GM23338 (cell line): ENCODE measurements at regions not wholly inside any gene's neighbourhood (a gene's known extent, or its start where the extent isn't known, plus 50 kb on each side); places are given as distances from the start of the nearest gene placed in this dataset.

ENCODE experiments used
- ATAC-seq: fragments of 200-7000 bp; cut with Tn5 transposase; 3 replicates; pipeline ENCODE4 v1.9.1; 2020
- DNase-seq: peaks from one replicate; pipeline ENCODE4 v3.0.0-alpha.2; 2015; ENCODE audit warnings: low spot score
- H2AFZ ChIP-seq: fragments of 200-600 bp; sonication (generic); 2 replicates; pipeline ENCODE4 v1.8.0; 2016; ENCODE audit warnings: antibody characterized with exemption, mild to moderate bottlenecking, moderate library complexity
- H3F3A ChIP-seq: fragments of 200-600 bp; sonication (generic); replicated peaks from 2 replicates; pipeline ENCODE4 v1.8.0; 2017; ENCODE audit warnings: antibody characterized with exemption, mixed run types, low read depth
- H3K27ac ChIP-seq: fragments of 200-600 bp; sonication (generic); 2 replicates; pipeline ENCODE4 v1.6.1; 2016; ENCODE audit warnings: low read depth
- H3K27me3 ChIP-seq: fragments of 200-600 bp; sonication (generic); 2 replicates; pipeline ENCODE4 v1.8.0; 2016; ENCODE audit warnings: mild to moderate bottlenecking, mixed run types, moderate library complexity; ENCODE audit not compliant: insufficient read depth
- H3K36me3 ChIP-seq: fragments of 200-600 bp; sonication (generic); 2 replicates; pipeline ENCODE4 v1.8.0; 2016; ENCODE audit warnings: mild to moderate bottlenecking; ENCODE audit not compliant: insufficient read depth
- H3K4me1 ChIP-seq: fragments of 200-600 bp; sonication (generic); 2 replicates; pipeline ENCODE4 v1.8.0; 2016; ENCODE audit warnings: mild to moderate bottlenecking, moderate library complexity; ENCODE audit not compliant: insufficient read depth
- H3K4me2 ChIP-seq: fragments of 200-600 bp; sonication (generic); 2 replicates; pipeline ENCODE4 v1.7.1; 2017; ENCODE audit warnings: mixed run types
- H3K4me3 ChIP-seq: fragments of 200-600 bp; sonication (generic); 2 replicates; pipeline ENCODE4 v1.6.1; 2016; ENCODE audit warnings: mixed run types
- H3K79me2 ChIP-seq: fragments of 200-600 bp; sonication (generic); replicated peaks from 2 replicates; pipeline ENCODE4 v1.8.0; 2017; ENCODE audit warnings: mild to moderate bottlenecking; ENCODE audit not compliant: insufficient read depth
- H3K9me2 ChIP-seq: fragments of 200-600 bp; sonication (generic); 2 replicates; pipeline ENCODE4 v1.8.0; 2017; ENCODE audit not compliant: insufficient read depth
- H4K20me1 ChIP-seq: fragments of 200-600 bp; sonication (generic); replicated peaks from 2 replicates; pipeline ENCODE4 v1.8.0; 2017; ENCODE audit warnings: mild to moderate bottlenecking; ENCODE audit not compliant: insufficient read depth
- H3K27ac Mint-ChIP-seq: 2 replicates; pipeline ENCODE4 v1.8.0; 2020; ENCODE audit warnings: inconsistent platforms, mild to moderate bottlenecking, moderate library complexity, mixed read lengths
- H3K27me3 Mint-ChIP-seq: 3 replicates; pipeline ENCODE4 v1.8.0; 2022; ENCODE audit warnings: low read depth, mild to moderate bottlenecking, moderate library complexity, mixed read lengths, inconsistent platforms; ENCODE audit not compliant: insufficient read depth, poor library complexity
- H3K36me3 Mint-ChIP-seq: 3 replicates; pipeline ENCODE4 v1.8.0; 2021; ENCODE audit warnings: low read depth, mild to moderate bottlenecking, inconsistent platforms, moderate library complexity, mixed read lengths
- H3K4me1 Mint-ChIP-seq: 3 replicates; pipeline ENCODE4 v1.8.0; 2020; ENCODE audit warnings: mild to moderate bottlenecking, inconsistent platforms, mixed read lengths
- H3K4me3 Mint-ChIP-seq: 3 replicates; pipeline ENCODE4 v1.8.0; 2021; ENCODE audit warnings: moderate library complexity, mild to moderate bottlenecking, inconsistent platforms, mixed read lengths
- H3K9me3 Mint-ChIP-seq: 3 replicates; pipeline ENCODE4 v1.8.0; 2020; ENCODE audit warnings: moderate library complexity, mild to moderate bottlenecking, inconsistent platforms, mixed read lengths
- CREB1 ChIP-seq: fragments of 250-450 bp; sonication (Bioruptor Pico); IDR thresholded peaks from 2 replicates; pipeline ENCODE4 v1.5.0; 2020; ENCODE audit warnings: low read depth, mild to moderate bottlenecking, moderate library complexity
- CTCF ChIP-seq, 2 experiments: fragments of 200-600 bp in 1 of 2; sonication (generic) in 1 of 2; conservative IDR thresholded peaks; 2 replicates each; pipeline versions ENCODE4 v1.5.1 to v1.6.1; 2016 to 2017; ENCODE audit warnings: antibody characterized with exemption in 2 of 2, low read depth in 2 of 2, mild to moderate bottlenecking in 2 of 2, moderate library complexity in 1 of 2
- ETS1 ChIP-seq: IDR thresholded peaks from 2 replicates; pipeline ENCODE4 v1.6.1; 2016; ENCODE audit warnings: antibody characterized with exemption
- EZH2phosphoT487 ChIP-seq: fragments of 200-600 bp; sonication (generic); IDR thresholded peaks from one replicate; pipeline ENCODE4 v1.8.1; 2018; ENCODE audit warnings: antibody characterized with exemption; ENCODE audit not compliant: unreplicated experiment
- JUNB ChIP-seq: IDR thresholded peaks from one replicate; pipeline ENCODE4 v1.6.1; 2016; ENCODE audit warnings: antibody characterized with exemption; ENCODE audit not compliant: unreplicated experiment
- POLR2AphosphoS5 ChIP-seq: IDR thresholded peaks from 2 replicates; pipeline ENCODE4 v1.6.1; 2016; ENCODE audit warnings: antibody characterized with exemption, low read depth
- REST ChIP-seq: IDR thresholded peaks from one replicate; pipeline ENCODE4 v1.6.1; 2018; ENCODE audit warnings: antibody characterized with exemption; ENCODE audit not compliant: unreplicated experiment
- STAT1 ChIP-seq: IDR thresholded peaks from one replicate; pipeline ENCODE4 v1.6.1; 2016; ENCODE audit warnings: antibody characterized with exemption; ENCODE audit not compliant: unreplicated experiment
- ZNF114 ChIP-seq: fragments of 250-450 bp; sonication (Bioruptor Pico); IDR thresholded peaks from 2 replicates; pipeline ENCODE4 v1.5.0; 2020; ENCODE audit warnings: mild to moderate bottlenecking, moderate library complexity
- ZNF331 ChIP-seq: fragments of 250-450 bp; sonication (Bioruptor Pico); IDR thresholded peaks from 2 replicates; pipeline ENCODE4 v1.5.0; 2020; ENCODE audit warnings: low read depth, mild to moderate bottlenecking, moderate library complexity

- no peaks in the 10 kb centered on the region for H3K4me1 ChIP-seq
- H3K36me3 ChIP-seq = no peaks in the 10 kb centered on the region
- Mint-ChIP-seq H3K9me3 (no peaks in the 10 kb centered on the region), H3K4me3 (no peak overlapping the region), H3K4me1 (no peaks in the 10 kb centered on the region), H3K27ac (no peak overlapping the region), H3K27me3 (no peaks in the 10 kb centered on the region), H3K36me3 (no peaks in the 10 kb centered on the region)
- no peaks in the 10 kb centered on the region for H3K79me2 ChIP-seq
- no peak overlapping the region for H2AFZ ChIP-seq
- H3K27me3 ChIP-seq = no peaks in the 10 kb centered on the region
- no peaks in the 10 kb centered on the region for H3F3A ChIP-seq
- no peak overlapping the region for H3K27ac ChIP-seq
- H3K4me2 ChIP-seq = no peak overlapping the region
- no peak overlapping the region for H3K4me3 ChIP-seq
- DNase-seq (no peak), ATAC-seq (no peak)
- TF ChIP-seq ETS1 = no peak
- no peak for TF ChIP-seq ZNF331 (CRISPR knock-in tag)
- no peak for TF ChIP-seq REST
- no peak for TF ChIP-seq CTCF (conservative IDR thresholded peaks at IDR 0.05; ENCODE audit: low read depth in 2 of 2)
- no peak for TF ChIP-seq EZH2phosphoT487
- no peak for TF ChIP-seq ZNF114 (CRISPR knock-in tag)
- TF ChIP-seq JUNB = no peak
- no peak for TF ChIP-seq POLR2AphosphoS5
- TF ChIP-seq CREB1 (CRISPR knock-in tag) = no peak
- H4K20me1 ChIP-seq = no peaks in the 10 kb centered on the region
- peaks cover 3% of the 10 kb centered on the region for H3K9me2 ChIP-seq
Observed at GRCh38 chr1:81029266-81029665, 771.5 kb upstream of the ADGRL2 start.

- H3K4me1 Mint-ChIP-seq = peaks cover 3% of the 10 kb centered on the region; the same call in 2 of the 3 replicates
- peaks cover 23% of the 10 kb centered on the region for H3K27me3 Mint-ChIP-seq
- H3K36me3 ChIP-seq = no peaks in the 10 kb centered on the region
- H4K20me1 ChIP-seq = no peaks in the 10 kb centered on the region
- no peak overlapping the region for H3K4me2 ChIP-seq
- H3K27me3 ChIP-seq = peaks cover 34% of the 10 kb centered on the region
- H3F3A ChIP-seq = no peaks in the 10 kb centered on the region
- no peak overlapping the region for H2AFZ ChIP-seq
- H3K79me2 ChIP-seq = no peaks in the 10 kb centered on the region
- H3K4me1 ChIP-seq = no peaks in the 10 kb centered on the region
- H3K4me3 ChIP-seq = no peak overlapping the region
- H3K36me3 Mint-ChIP-seq = no peaks in the 10 kb centered on the region; the same call in 2 of the 3 replicates
- no peak overlapping the region for H3K4me3 Mint-ChIP-seq
- no peak for DNase-seq
- no peak for ATAC-seq
- H3K9me3 Mint-ChIP-seq = peaks cover 9% of the 10 kb centered on the region; the same call in 2 of the 3 replicates
- no peak overlapping the region for H3K27ac ChIP-seq
- H3K9me2 ChIP-seq = no peaks in the 10 kb centered on the region
- H3K27ac Mint-ChIP-seq = no peak overlapping the region
- no peak for TF ChIP-seq ZNF331 (CRISPR knock-in tag)
- TF ChIP-seq STAT1 = no peak
- no peak for TF ChIP-seq REST
- no peak for TF ChIP-seq EZH2phosphoT487
Observed at GRCh38 chr1:81023187-81023724, 777.5 kb upstream of the ADGRL2 start.
